ENCODE measurements at regions not wholly inside any gene's neighbourhood (a gene's known extent, or its start where the extent isn't known, plus 50 kb on each side); places are given as distances from the start of the nearest gene placed in this dataset.

DNA sequence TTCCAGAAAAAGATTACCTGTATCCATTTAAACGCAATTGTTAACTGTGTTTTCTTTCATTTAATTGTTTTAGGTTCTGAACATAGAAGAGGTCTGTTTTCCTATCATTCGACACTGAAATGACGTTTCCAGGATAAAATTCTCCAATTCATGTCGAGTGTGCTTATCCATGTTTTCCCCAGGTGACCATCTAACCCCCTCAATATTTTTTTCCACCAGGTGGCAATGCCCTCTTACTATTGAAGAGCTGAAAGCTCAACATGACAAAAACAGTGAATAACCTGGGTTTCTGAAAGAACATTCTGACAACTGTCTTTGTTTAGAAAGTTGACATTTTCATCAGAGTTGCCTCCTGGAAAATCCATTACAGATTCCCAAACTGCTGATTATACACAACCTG is 948.7 kb downstream of the KCNJ2 start:
- no peaks in the 10 kb centered on the region for H3K9me1 ChIP-seq (ENCODE audit: insufficient read depth, low read length)
- ChIA-PET POLR2A (ENCODE audit: unreplicated experiment) (no interaction called here), CTCF (interaction anchor here (0.6 kb wide), 1 partner anchor 308 kb away, joined by 4 read pairs; no protein-coding TSS in a partner anchor)
- TF ChIP-seq RCOR1 (IDR thresholded peaks at IDR 0.05; ENCODE audit: insufficient replicate concordance, low read length) (no peak), SMC3 (IDR thresholded peaks at IDR 0.05; ENCODE audit: low read depth, low read length) (peak; percentile 56), RAD21 (IDR thresholded peaks at IDR 0.05; ENCODE audit: low read length) (peak; percentile 61), BHLHE40 (IDR thresholded peaks at IDR 0.05; ENCODE audit: low read depth, low read length) (no peak), MAZ (IDR thresholded peaks at IDR 0.05; ENCODE audit: borderline replicate concordance, low read depth, low read length) (no peak)
- TF ChIP-seq, protein P1, sequence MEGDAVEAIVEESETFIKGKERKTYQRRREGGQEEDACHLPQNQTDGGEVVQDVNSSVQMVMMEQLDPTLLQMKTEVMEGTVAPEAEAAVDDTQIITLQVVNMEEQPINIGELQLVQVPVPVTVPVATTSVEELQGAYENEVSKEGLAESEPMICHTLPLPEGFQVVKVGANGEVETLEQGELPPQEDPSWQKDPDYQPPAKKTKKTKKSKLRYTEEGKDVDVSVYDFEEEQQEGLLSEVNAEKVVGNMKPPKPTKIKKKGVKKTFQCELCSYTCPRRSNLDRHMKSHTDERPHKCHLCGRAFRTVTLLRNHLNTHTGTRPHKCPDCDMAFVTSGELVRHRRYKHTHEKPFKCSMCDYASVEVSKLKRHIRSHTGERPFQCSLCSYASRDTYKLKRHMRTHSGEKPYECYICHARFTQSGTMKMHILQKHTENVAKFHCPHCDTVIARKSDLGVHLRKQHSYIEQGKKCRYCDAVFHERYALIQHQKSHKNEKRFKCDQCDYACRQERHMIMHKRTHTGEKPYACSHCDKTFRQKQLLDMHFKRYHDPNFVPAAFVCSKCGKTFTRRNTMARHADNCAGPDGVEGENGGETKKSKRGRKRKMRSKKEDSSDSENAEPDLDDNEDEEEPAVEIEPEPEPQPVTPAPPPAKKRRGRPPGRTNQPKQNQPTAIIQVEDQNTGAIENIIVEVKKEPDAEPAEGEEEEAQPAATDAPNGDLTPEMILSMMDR (conservative IDR thresholded peaks at IDR 0.05; ENCODE audit: low read depth, low read length): peak; percentile 47
- TF ChIP-seq, protein P2, sequence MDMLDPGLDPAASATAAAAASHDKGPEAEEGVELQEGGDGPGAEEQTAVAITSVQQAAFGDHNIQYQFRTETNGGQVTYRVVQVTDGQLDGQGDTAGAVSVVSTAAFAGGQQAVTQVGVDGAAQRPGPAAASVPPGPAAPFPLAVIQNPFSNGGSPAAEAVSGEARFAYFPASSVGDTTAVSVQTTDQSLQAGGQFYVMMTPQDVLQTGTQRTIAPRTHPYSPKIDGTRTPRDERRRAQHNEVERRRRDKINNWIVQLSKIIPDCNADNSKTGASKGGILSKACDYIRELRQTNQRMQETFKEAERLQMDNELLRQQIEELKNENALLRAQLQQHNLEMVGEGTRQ (IDR thresholded peaks at IDR 0.05; ENCODE audit: low read depth, low read length): no peak
- no peak overlapping the region for H2AK5ac ChIP-seq (ENCODE audit: low read depth, low read length)
- no peaks in the 10 kb centered on the region for H3K36me3 ChIP-seq (ENCODE audit: control insufficient read depth, insufficient read depth, low read length)
- in situ Hi-C loops (cut with MboI; ENCODE audit: low sequenced_read_pairs): loop anchor here (25.0 kb wide), 1 partner anchor 1419 kb away; no protein-coding TSS in a partner anchor
- H4K91ac ChIP-seq (ENCODE audit: insufficient read depth, low read depth, low read length): no peak overlapping the region
- H4K8ac ChIP-seq (ENCODE audit: low read depth in 2 of 2, low read length in 2 of 2): no peak overlapping the region
- WGBS, 2 experiments (ENCODE audit: extremely low coverage in 2 of 2, insufficient read length in 1 of 2): 80% methylated on average over 2 of the region's 4 CpGs; no CpG with 5 or more reads in 1 of the 2 experiments
- no peak overlapping the region for H3K27ac ChIP-seq (ENCODE audit: insufficient read depth, low read length)
- dilution Hi-C loops (cut with HindIII; ENCODE audit: low sequenced_read_pairs, unreplicated experiment): no loop called here
- no peak overlapping the region for H3K56ac ChIP-seq (ENCODE audit: extremely low read depth, insufficient read depth, low read length)
- H4K20me1 ChIP-seq (ENCODE audit: insufficient read depth, low read length): no peaks in the 10 kb centered on the region
- H2BK20ac ChIP-seq (ENCODE audit: low read depth, low read length): no peak overlapping the region
- no peak overlapping the region for H4K5ac ChIP-seq (ENCODE audit: low read depth, low read length)
- H2AK9ac ChIP-seq (replicated peaks; ENCODE audit: low read depth, low read length, poor library complexity): no peak overlapping the region
- no peak overlapping the region for H2AFZ ChIP-seq (replicated peaks; ENCODE audit: low read length, poor library complexity)
- no peak overlapping the region for H3K4ac ChIP-seq (ENCODE audit: low read depth, low read length)
- peak; percentile 18 for DNase-seq
- H2BK5ac ChIP-seq (ENCODE audit: low read depth, low read length, poor library complexity, severe bottlenecking): no peak overlapping the region
- no peak for ATAC-seq (ENCODE audit: low read depth)
- no peak overlapping the region for H2BK15ac ChIP-seq (ENCODE audit: low read depth, low read length)
- no peak overlapping the region for H3K4me2 ChIP-seq (ENCODE audit: low read depth, low read length)
- no peak overlapping the region for H2BK120ac ChIP-seq (ENCODE audit: low read depth, low read length)
- H3K79me1 ChIP-seq (ENCODE audit: low read depth in 1 of 2, low read length in 2 of 2): no peaks in the 10 kb centered on the region
- no peak overlapping the region for H3K9ac ChIP-seq (ENCODE audit: low read depth, low read length)
- H3K18ac ChIP-seq (ENCODE audit: low read depth, low read length): no peak overlapping the region
- no peaks in the 10 kb centered on the region for H3K4me1 ChIP-seq (ENCODE audit: control insufficient read depth, insufficient read depth, low read length)
- H3K4me3 ChIP-seq (ENCODE audit: insufficient read depth, low read depth, low read length): no peak overlapping the region
- no TSS peak for BruUV-seq (replicated peaks)
- no peak overlapping the region for H3K23ac ChIP-seq (ENCODE audit: low read depth, low read length)
- no peaks in the 10 kb centered on the region for H3K9me3 ChIP-seq (ENCODE audit: control insufficient read depth, insufficient read depth, low read length)
- no peaks in the 10 kb centered on the region for H3K27me3 ChIP-seq (ENCODE audit: control insufficient read depth, insufficient read depth, low read length)
- no peak overlapping the region for H3K14ac ChIP-seq (replicated peaks; ENCODE audit: low read depth, low read length)
- intact Hi-C loops (cut with micrococcal nuclease): no loop called here

Data from IMR-90 (cell line).